Astrocyte of the spinal cord (primary cell): ENCODE measurements at regions not wholly inside any gene's neighbourhood (a gene's known extent, or its start where the extent isn't known, plus 50 kb on each side); places are given as distances from the start of the nearest gene placed in this dataset.

Source experiments
- DNase-seq: peaks from one replicate; pipeline ENCODE4 v3.0.0; 2011; ENCODE audit warnings: low read depth, low spot score
- H3K4me3 ChIP-seq: 2 replicates; pipeline ENCODE4 v1.5.1; 2011; ENCODE audit warnings: low read depth, mild to moderate bottlenecking, low read length, moderate library complexity
- CTCF ChIP-seq: IDR thresholded peaks from 2 replicates; pipeline ENCODE4 v1.5.1; 2012; ENCODE audit warnings: low read depth, mild to moderate bottlenecking, low read length, inconsistent platforms
- in situ Hi-C: cut with HindIII; loops from 2 replicates; pipeline ENCODE4 v1.10.0; 2017; ENCODE audit warnings: low sequenced_read_pairs

DNA sequence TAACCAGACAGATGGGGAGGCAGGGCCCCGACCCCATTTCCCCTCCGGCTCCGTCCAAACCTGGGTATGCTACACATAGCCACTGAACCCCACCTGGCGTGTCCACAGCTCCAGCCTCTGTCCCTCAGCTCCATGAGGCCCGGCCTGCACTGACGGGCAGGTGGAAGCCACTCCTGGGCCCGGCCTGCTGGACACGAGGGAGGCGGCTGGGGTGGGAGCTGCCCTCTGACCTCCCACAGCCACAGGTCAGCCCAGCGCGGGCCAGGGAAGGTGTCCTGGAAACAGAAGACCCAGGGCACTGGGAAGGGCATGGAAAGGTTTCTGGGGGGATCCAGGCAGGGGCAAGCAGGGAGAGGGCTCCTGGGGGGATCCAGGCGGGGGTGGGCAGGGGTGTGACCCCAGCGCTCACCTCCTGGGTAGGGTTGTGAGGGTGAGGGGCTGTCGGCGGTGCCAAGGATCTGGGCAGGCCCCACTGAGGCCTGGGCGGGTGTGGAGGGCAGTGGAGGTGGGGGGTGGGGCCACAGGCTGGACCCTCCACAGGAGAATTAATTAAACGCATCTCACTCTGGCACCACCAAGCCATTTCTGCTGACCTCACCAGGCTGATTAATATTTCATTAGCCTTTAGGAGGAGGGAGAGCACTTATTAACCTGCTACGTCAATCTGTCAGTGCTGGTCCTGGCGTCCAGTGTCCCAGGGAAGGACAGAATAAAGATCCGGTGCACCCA is 108.9 kb downstream of the UNCX start:
- in situ Hi-C loops, result no loop called here
- DNase-seq, result no peak
- H3K4me3 ChIP-seq, result no peak overlapping the region
- no peak for TF ChIP-seq CTCF

DNA sequence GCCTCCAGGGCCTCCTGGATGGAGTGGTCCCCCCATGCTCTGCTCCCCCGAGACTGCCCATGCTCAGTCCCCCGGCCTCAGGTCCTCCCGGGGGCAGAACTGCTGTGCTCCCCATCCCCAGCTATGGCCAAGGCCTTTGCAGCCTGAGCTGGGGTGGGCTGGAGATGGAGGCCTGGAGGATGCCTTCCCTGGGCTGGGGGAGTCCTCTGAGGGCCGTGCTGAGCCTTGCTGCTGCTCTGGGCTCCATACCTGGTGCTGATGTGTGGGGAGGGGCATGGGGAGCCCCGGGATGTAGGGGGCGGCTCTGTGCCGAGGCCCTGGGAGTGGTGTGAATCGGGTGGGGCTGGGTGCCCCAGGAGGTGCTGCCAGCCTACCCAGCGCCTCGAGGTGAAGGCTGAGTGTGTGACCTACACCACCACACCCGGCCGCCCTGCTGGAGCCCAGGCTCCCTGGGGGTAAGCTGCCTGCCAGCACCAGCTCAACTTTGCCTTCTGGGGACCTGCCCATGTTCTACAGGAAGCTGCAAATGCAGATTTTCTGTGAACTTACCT is 109.5 kb downstream of the UNCX start:
- no peak for DNase-seq
- H3K4me3 ChIP-seq, result no peak overlapping the region
- in situ Hi-C loops, result no loop called here
- TF ChIP-seq CTCF, result no peak

- TF ChIP-seq CTCF, result no peak
- DNase-seq, result no peak
- no peak overlapping the region for H3K4me3 ChIP-seq
- in situ Hi-C loops, result no loop called here
Observed at GRCh38 chr7:1343551-1343950, 110.9 kb downstream of the UNCX start.

- in situ Hi-C loops, result no loop called here
- no peak for TF ChIP-seq CTCF
- H3K4me3 ChIP-seq, result no peak overlapping the region
- DNase-seq, result no peak
Observed at GRCh38 chr7:1344421-1344820, 111.7 kb downstream of the UNCX start.

DNA sequence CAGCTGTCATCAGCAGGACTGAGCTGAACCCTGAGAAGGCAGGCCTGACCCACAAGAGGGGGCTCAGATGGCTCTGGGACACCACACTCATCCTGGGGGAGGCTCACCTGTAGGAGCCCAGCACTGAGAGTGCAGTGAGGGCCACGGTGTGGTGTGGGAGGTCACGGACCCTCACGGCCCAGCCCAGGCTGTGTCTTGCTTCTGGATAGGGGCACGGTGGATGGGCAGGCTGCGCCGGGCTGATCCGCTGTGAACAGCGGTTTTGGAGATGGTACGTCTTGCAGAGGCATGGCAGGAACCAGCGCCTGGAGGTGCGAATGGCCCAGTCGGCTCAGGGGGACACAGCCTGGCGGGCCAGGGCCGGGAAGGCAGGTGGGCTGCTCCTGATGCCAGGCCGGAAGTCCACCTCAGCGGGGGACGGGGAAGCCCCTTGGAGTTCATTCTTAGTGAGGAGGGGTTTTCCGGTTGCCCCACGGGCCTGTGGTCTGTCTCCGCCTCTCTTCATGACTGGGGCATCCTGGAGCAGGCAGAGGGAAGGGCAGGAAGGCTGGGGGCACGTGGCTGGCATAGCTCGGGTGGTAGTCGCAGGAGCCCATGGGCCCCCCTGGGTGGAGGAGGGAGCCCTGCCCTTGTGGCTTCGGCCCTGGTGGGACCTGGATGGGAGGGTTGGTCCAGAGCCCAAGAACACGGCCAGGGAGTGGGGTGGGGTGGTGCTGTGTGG is 112.5 kb downstream of the UNCX start:
- TF ChIP-seq CTCF, result no peak
- DNase-seq, result no peak
- in situ Hi-C loops, result no loop called here
- H3K4me3 ChIP-seq, result no peak overlapping the region

GRCh38 chr7:1345796-1346755 is 113.2 kb downstream of the MICALL2 start:
- in situ Hi-C loops, result no loop called here
- no peak for TF ChIP-seq CTCF
- no peak for DNase-seq
- H3K4me3 ChIP-seq, result no peak overlapping the region
